Muscle of leg (tissue), 3 donors: ENCODE measurements at regions not wholly inside any gene's neighbourhood (a gene's known extent, or its start where the extent isn't known, plus 50 kb on each side); places are given as distances from the start of the nearest gene placed in this dataset.

Experiments used
- DNase-seq: peaks from one replicate; pipeline ENCODE4 v3.0.0; 2013
- H3K27ac ChIP-seq: one replicate; pipeline ENCODE4 v1.5.1; 2013; ENCODE audit warnings: mild to moderate bottlenecking, low read length, control low read depth
- H3K27me3 ChIP-seq: one replicate; pipeline ENCODE4 v1.6.1; 2013; ENCODE audit warnings: low read length; ENCODE audit not compliant: control insufficient read depth, insufficient read depth
- H3K36me3 ChIP-seq: one replicate; pipeline ENCODE4 v1.6.1; 2013; ENCODE audit warnings: low read length; ENCODE audit not compliant: control insufficient read depth, insufficient read depth
- H3K4me1 ChIP-seq: one replicate; pipeline ENCODE4 v1.6.1; 2013; ENCODE audit warnings: low read length; ENCODE audit not compliant: control insufficient read depth, insufficient read depth
- H3K4me3 ChIP-seq: one replicate; pipeline ENCODE4 v1.5.1; 2013; ENCODE audit warnings: low read length, control low read depth
- H3K9me3 ChIP-seq: replicated peaks from 2 replicates; pipeline ENCODE4 v1.6.1; 2013; ENCODE audit warnings: low read depth, low read length; ENCODE audit not compliant: control insufficient read depth
- WGBS: methylation state at CpG from one replicate; pipeline ENCODE4 v1.1.5; 2013; ENCODE audit warnings: missing lambda C conversion rate; ENCODE audit not compliant: insufficient coverage; 5-methylcytosine and 5-hydroxymethylcytosine counted together

DNA sequence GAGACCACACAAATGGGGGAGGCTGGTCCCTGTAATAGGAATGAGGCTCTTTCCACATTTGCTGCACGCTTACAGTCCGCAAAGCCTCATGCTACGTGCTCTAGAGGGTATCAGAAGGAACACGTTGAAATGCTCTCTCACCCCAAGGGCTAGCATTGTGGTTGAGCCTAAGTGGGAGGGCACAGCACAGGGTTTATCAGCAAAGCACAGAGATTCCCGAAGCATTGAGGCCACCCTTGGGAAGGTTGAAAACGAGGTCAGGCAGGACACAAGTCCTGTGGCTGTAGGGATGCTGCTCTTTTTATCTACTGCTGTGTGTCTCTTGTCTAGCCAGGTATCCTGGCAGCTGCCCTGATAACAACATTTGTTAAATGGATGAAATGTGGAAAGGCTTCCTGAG is 378.3 kb downstream of the EN1 start:
- WGBS = 45% methylated on average over 6 of the region's 6 CpGs

DNA sequence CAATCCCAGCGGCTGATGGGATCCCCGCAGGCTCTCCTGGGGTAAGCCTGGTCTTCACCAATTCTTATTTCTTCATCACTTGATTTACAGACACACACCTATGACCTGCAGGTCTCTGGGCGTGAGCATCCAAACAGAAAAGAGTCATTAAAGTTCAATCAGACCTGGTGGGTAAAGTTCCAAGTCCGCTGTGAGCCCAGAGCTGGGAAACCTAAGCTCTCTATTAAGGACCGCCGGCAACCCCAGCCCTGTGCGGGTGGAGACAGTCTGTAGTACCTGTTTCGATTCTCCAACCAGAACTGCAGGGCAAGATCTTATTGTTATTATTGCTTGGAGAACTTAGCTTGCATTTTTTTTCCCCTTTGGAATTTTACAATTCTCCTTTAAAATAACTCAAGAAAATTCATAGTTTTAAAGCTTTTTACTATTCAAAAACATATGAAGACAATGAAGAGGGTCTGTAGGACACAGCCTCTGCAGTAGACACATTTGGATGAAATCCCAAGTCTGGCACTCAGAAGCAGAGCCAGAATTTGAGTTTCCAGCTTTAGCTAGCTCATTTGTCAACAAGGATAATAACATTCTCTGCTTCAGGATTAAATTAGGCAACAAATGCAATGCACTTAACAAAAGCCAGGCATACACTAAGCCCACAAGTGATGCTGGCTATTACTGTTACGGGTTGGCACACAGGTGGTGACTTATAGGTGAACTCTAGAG is 376.4 kb downstream of the INSIG2 start:
- no peak for DNase-seq
- WGBS = 50% methylated on average over 2 of the region's 9 CpGs

More for the DNA sequence above, 378.3 kb downstream of the EN1 start:
- Histone ChIP-seq H3K27ac (no peak overlapping the region), H3K36me3 (no peaks in the 10 kb centered on the region), H3K9me3 (no peaks in the 10 kb centered on the region), H3K4me1 (peaks cover 8% of the 10 kb centered on the region), H3K4me3 (no peak overlapping the region), H3K27me3 (no peaks in the 10 kb centered on the region)
- no peak for DNase-seq

GRCh38 chr2:118464046-118464445 is 375.8 kb downstream of the INSIG2 start:
- DNase-seq = peak; percentile 41
- Histone ChIP-seq H3K4me3 (no peak overlapping the region), H3K27me3 (no peaks in the 10 kb centered on the region), H3K9me3 (no peaks in the 10 kb centered on the region), H3K4me1 (no peaks in the 10 kb centered on the region), H3K27ac (no peak overlapping the region), H3K36me3 (no peaks in the 10 kb centered on the region)
- WGBS = no CpG with 5 or more reads among the region's 3 CpGs

More for the DNA sequence above, 376.4 kb downstream of the INSIG2 start:
- Histone ChIP-seq H3K4me3 (no peak overlapping the region), H3K36me3 (no peaks in the 10 kb centered on the region), H3K4me1 (no peaks in the 10 kb centered on the region), H3K27ac (no peak overlapping the region), H3K27me3 (no peaks in the 10 kb centered on the region), H3K9me3 (no peaks in the 10 kb centered on the region)

DNA sequence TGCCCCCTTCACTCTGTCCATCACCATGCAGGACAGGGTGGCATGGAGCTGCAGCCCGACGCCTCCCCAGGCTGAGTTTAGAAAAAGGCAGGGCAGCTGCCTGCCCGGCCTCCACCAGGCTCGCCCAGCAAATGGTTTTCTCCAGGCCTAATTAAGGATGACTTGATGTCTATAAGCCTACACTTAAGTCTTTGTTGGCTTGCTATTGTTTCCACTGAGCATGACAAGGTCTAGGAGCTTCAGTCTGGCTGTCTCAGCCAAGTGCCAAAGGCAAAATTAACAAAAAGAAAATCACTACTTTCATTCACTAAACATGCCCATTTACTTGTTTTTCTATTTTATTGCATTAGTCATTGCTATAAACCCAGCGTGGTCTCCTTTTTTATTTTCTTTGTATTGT is 372.2 kb downstream of the INSIG2 start:
- DNase-seq = no peak
- H3K4me1 ChIP-seq = peaks cover 7% of the 10 kb centered on the region
- no peak overlapping the region for H3K4me3 ChIP-seq
- no peaks in the 10 kb centered on the region for H3K27me3 ChIP-seq
- H3K27ac ChIP-seq = no peak overlapping the region
- no peaks in the 10 kb centered on the region for H3K36me3 ChIP-seq
- H3K9me3 ChIP-seq = no peaks in the 10 kb centered on the region
- 67% methylated on average over 2 of the region's 5 CpGs for WGBS

DNA sequence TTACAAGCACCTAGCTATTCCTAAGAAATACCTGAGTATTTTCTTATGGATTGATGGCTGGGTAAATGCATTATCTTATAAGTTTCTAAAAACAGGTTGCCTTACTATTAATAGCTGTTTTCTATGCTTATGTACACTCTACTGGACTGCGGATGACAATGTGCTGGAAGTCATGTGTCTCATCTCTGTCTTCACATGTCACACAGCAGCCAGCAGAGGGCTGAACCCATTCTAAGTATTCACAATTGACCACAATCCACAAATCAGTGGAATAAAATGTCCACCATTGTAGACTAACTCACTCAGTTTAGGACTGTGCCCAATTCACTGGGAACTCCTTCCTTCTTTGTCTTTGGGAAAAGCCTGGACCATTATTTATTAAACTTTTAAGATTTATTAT is 371.2 kb downstream of the INSIG2 start:
- no peaks in the 10 kb centered on the region for H3K27me3 ChIP-seq
- no peak overlapping the region for H3K4me3 ChIP-seq
- no peaks in the 10 kb centered on the region for H3K36me3 ChIP-seq
- DNase-seq = no peak
- WGBS = 100% methylated on average over 1 of the region's 1 CpG
- H3K9me3 ChIP-seq = no peaks in the 10 kb centered on the region
- no peak overlapping the region for H3K27ac ChIP-seq
- H3K4me1 ChIP-seq = peaks cover 7% of the 10 kb centered on the region

GRCh38 chr2:118457951-118458350 is 369.7 kb downstream of the INSIG2 start:
- H3K4me3 ChIP-seq = no peak overlapping the region
- H3K27ac ChIP-seq = no peak overlapping the region
- peak; percentile 91 for DNase-seq
- 19% methylated on average over 3 of the region's 3 CpGs for WGBS
- no peaks in the 10 kb centered on the region for H3K36me3 ChIP-seq
- H3K27me3 ChIP-seq = no peaks in the 10 kb centered on the region
- H3K9me3 ChIP-seq = no peaks in the 10 kb centered on the region
- H3K4me1 ChIP-seq = peaks cover 7% of the 10 kb centered on the region

GRCh38 chr2:118449401-118449800 is 361.1 kb downstream of the INSIG2 start:
- Histone ChIP-seq H3K27ac (peak overlapping the region; percentile 31), H3K9me3 (no peaks in the 10 kb centered on the region), H3K4me1 (no peaks in the 10 kb centered on the region), H3K4me3 (no peak overlapping the region), H3K36me3 (no peaks in the 10 kb centered on the region), H3K27me3 (no peaks in the 10 kb centered on the region)
- DNase-seq = peak; percentile 85
- 0% methylated on average over 2 of the region's 2 CpGs for WGBS

- no CpG with 5 or more reads among the region's 2 CpGs for WGBS
- Histone ChIP-seq H3K27me3 (no peaks in the 10 kb centered on the region), H3K9me3 (no peaks in the 10 kb centered on the region), H3K27ac (no peak overlapping the region), H3K4me3 (no peak overlapping the region), H3K4me1 (no peaks in the 10 kb centered on the region), H3K36me3 (no peaks in the 10 kb centered on the region)
- no peak for DNase-seq
These were observed 355.3 kb downstream of the INSIG2 start for GRCh38 chr2:118443596-118443995.

DNA sequence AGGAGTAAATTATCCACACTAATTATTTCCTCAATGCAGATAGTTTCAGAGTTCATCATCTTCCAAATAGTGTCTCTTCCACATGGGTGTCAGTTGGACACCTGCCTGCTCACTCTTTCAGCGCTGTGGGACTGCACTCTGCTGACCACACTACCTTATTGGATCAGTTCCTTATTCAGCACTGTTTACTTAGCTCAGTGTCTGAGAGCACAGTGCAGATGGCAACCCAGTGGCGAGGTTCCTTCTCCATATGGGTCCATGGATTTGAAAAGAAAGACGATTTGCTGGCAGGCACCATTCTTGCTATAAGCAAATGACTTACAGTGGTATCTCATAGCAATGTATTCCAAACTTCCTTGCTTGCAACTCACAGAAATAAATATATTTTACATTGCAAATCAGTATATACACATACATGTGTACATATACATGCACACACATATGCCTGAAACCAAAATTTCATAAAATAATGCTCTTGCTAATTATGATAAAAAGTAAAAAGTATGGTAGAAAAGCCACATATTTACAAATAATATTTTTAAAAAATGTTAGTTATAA is 354.8 kb downstream of the INSIG2 start:
- no peaks in the 10 kb centered on the region for H3K27me3 ChIP-seq
- H3K4me1 ChIP-seq = no peaks in the 10 kb centered on the region
- H3K36me3 ChIP-seq = no peaks in the 10 kb centered on the region
- no peaks in the 10 kb centered on the region for H3K9me3 ChIP-seq
- WGBS = 96% methylated on average over 2 of the region's 3 CpGs
- no peak for DNase-seq
- no peak overlapping the region for H3K4me3 ChIP-seq
- no peak overlapping the region for H3K27ac ChIP-seq

DNA sequence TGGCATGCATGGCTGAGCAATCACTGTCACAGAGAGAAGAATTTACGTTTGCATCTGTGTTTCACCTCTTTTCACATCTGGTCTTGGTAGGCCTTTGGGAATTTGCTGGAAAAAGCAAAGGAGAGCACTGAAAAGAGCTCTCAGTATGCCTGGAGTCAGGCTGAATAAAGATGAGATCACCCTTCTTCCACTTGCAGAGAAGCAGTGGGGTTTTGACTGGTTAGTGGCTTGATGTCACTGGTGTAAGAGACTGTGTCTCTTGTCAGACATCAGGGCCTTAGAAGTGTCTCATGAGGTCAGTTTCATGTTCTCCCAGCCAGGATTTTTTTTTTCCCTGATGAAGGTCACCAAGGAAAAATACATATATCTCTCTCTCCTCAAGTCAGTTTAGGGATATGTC is 353.8 kb downstream of the INSIG2 start:
- Histone ChIP-seq H3K4me1 (no peaks in the 10 kb centered on the region), H3K9me3 (no peaks in the 10 kb centered on the region), H3K4me3 (no peak overlapping the region), H3K27me3 (no peaks in the 10 kb centered on the region), H3K27ac (no peak overlapping the region), H3K36me3 (no peaks in the 10 kb centered on the region)
- no peak for DNase-seq
- no CpG with 5 or more reads among the region's 1 CpG for WGBS
